Osteoblast (primary cell): ENCODE measurements at regions not wholly inside any gene's neighbourhood (a gene's known extent, or its start where the extent isn't known, plus 50 kb on each side); places are given as distances from the start of the nearest gene placed in this dataset.

Source experiments
- DNase-seq: peaks from one replicate; pipeline ENCODE4 v3.0.0; 2011; ENCODE audit warnings: low spot score, mixed read lengths; ENCODE audit not compliant: insufficient read length; ENCODE audit errors: missing footprints
- H2AFZ ChIP-seq: 2 replicates; pipeline ENCODE4 v1.6.0; 2011; ENCODE audit warnings: mild to moderate bottlenecking, low read length
- H3K27ac ChIP-seq: 2 replicates; pipeline ENCODE4 v1.5.1; 2011; ENCODE audit warnings: mild to moderate bottlenecking, low read depth, low read length, moderate library complexity
- H3K27me3 ChIP-seq: 2 replicates; pipeline ENCODE4 v1.6.0; 2012; ENCODE audit warnings: mild to moderate bottlenecking, control low read depth, inconsistent platforms, low read length, moderate library complexity; ENCODE audit not compliant: insufficient read depth
- H3K36me3 ChIP-seq: 2 replicates; pipeline ENCODE4 v1.5.1; 2011; ENCODE audit warnings: mild to moderate bottlenecking, low read length, control low read depth, moderate library complexity; ENCODE audit not compliant: insufficient read depth
- H3K4me1 ChIP-seq: 2 replicates; pipeline ENCODE4 v1.5.1; 2011; ENCODE audit warnings: mild to moderate bottlenecking, low read length, control low read depth, moderate library complexity; ENCODE audit not compliant: insufficient read depth
- H3K4me2 ChIP-seq: 2 replicates; pipeline ENCODE4 v1.6.0; 2011; ENCODE audit warnings: mild to moderate bottlenecking, low read length; ENCODE audit not compliant: insufficient read depth
- H3K4me3 ChIP-seq: fragments of 200-600 bp; sonication (generic); 3 replicates; pipeline ENCODE4 v1.5.1; 2012; ENCODE audit warnings: mild to moderate bottlenecking, low read length, inconsistent platforms; ENCODE audit not compliant: insufficient read depth
- H3K79me2 ChIP-seq: 2 replicates; pipeline ENCODE4 v1.6.0; 2012; ENCODE audit warnings: mild to moderate bottlenecking, low read length, control low read depth, inconsistent platforms; ENCODE audit not compliant: insufficient read depth
- H3K9me3 ChIP-seq: 2 replicates; pipeline ENCODE4 v1.5.1; 2011; ENCODE audit warnings: low read depth, low read length, control low read depth
- H4K20me1 ChIP-seq: 2 replicates; pipeline ENCODE4 v1.6.0; 2012; ENCODE audit warnings: mild to moderate bottlenecking, low read length, control low read depth; ENCODE audit not compliant: insufficient read depth
- TF ChIP-seq, protein P1 (sequence below): IDR thresholded peaks from 2 replicates; pipeline ENCODE4 v1.5.1; 2011; ENCODE audit warnings: mild to moderate bottlenecking, low read depth, low read length, moderate library complexity; ENCODE audit errors: extremely low read depth

DNA sequence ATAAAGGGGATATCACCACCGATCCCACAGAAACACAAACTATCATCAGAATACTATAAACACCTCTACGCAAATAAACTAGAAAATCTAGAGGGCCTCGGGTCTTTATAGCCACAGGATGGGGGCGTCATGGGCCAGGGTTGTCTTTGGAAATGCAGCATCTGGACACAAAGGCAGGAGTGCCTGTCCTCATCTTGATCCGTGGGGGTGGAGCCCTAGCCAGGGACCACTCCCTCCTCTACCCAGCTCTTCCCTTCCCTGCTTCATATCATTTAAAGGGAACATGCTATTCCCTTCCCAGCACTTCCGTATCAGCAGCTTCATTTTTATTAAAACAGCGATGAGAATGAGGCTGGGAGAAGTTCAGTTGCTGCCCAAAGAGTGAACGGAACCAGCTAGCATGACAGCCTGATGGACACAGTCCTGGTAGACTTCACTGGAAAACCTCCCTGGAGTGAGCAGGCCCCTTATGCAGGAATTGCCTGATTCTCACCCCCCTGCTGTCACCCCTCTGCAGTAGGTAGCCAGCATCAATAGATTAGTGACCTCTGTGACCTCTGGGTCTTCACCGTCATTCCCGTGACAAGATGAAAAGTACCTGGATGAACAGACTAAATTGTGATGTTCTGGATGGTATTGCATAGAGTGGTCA lies 251.4 kb upstream of the RGS6 start:
- Histone ChIP-seq H3K79me2 (peaks cover 35% of the 10 kb centered on the region), H3K4me2 (no peak overlapping the region)
- TF ChIP-seq, protein P1, sequence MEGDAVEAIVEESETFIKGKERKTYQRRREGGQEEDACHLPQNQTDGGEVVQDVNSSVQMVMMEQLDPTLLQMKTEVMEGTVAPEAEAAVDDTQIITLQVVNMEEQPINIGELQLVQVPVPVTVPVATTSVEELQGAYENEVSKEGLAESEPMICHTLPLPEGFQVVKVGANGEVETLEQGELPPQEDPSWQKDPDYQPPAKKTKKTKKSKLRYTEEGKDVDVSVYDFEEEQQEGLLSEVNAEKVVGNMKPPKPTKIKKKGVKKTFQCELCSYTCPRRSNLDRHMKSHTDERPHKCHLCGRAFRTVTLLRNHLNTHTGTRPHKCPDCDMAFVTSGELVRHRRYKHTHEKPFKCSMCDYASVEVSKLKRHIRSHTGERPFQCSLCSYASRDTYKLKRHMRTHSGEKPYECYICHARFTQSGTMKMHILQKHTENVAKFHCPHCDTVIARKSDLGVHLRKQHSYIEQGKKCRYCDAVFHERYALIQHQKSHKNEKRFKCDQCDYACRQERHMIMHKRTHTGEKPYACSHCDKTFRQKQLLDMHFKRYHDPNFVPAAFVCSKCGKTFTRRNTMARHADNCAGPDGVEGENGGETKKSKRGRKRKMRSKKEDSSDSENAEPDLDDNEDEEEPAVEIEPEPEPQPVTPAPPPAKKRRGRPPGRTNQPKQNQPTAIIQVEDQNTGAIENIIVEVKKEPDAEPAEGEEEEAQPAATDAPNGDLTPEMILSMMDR, result no peak

DNA sequence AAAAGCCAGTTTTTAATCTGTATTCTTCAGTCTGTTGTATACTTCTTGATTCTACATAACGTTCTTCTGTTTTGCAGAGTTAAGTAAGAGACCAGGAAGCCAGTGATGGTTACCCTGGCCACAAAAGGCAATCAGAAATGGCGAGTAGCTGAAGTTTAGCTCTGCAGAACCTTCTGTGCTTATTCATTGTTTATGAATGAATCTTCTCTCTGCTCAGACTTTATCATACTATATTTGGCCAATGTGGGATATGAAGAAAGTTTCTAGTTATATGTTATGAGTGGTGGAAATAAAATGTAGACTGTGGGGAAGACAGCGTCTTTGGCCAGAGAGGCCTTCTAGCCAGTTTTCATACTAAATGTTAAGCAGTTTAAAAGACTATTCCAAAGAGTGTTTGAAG lies 249.9 kb upstream of the RGS6 start:
- Histone ChIP-seq H2AFZ (no peak overlapping the region), H3K4me1 (peaks cover 37% of the 10 kb centered on the region), H3K36me3 (peaks cover 25% of the 10 kb centered on the region), H3K9me3 (no peaks in the 10 kb centered on the region), H3K4me3 (no peak overlapping the region), H3K4me2 (peak overlapping the region; percentile 1), H3K79me2 (peaks cover 38% of the 10 kb centered on the region), H4K20me1 (no peaks in the 10 kb centered on the region), H3K27me3 (no peaks in the 10 kb centered on the region), H3K27ac (peak overlapping the region; percentile 73)
- TF ChIP-seq, protein P1, result no peak
- DNase-seq, result peak; percentile 84

More for the DNA sequence above, 251.4 kb upstream of the RGS6 start:
- Histone ChIP-seq H3K36me3 (peaks cover 21% of the 10 kb centered on the region), H3K4me3 (no peak overlapping the region), H3K27me3 (no peaks in the 10 kb centered on the region), H3K27ac (peak overlapping the region; percentile 73), H3K4me1 (peaks cover 23% of the 10 kb centered on the region), H2AFZ (no peak overlapping the region), H4K20me1 (no peaks in the 10 kb centered on the region), H3K9me3 (no peaks in the 10 kb centered on the region)
- DNase-seq, result no peak

DNA sequence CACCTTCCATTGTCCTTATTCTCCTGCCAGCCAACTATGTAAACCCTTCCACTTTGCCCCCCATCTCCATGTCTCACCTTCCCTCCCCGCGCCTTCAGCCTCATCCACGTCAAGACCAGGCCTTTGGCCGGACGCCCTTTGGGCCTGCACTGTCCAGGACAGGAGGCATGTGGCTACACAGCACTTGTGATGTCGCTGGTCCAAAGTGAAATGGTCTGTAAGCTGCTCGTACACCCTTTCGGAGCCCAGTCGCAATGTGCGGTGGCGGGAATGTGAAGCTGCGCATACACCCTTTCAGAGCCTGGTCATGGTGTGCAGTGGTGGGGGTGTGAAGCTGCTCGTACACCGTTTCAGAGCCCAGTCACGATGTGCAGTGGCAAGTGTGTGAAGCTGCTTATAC lies 247.9 kb upstream of the RGS6 start:
- DNase-seq, result no peak
- Histone ChIP-seq H3K27ac (no peak overlapping the region), H3K27me3 (no peaks in the 10 kb centered on the region), H3K4me2 (no peak overlapping the region), H2AFZ (no peak overlapping the region), H3K4me3 (no peak overlapping the region), H3K4me1 (peaks cover 54% of the 10 kb centered on the region), H3K9me3 (no peaks in the 10 kb centered on the region), H4K20me1 (no peaks in the 10 kb centered on the region), H3K79me2 (peaks cover 39% of the 10 kb centered on the region), H3K36me3 (peaks cover 31% of the 10 kb centered on the region)
- TF ChIP-seq, protein P1, result no peak

DNA sequence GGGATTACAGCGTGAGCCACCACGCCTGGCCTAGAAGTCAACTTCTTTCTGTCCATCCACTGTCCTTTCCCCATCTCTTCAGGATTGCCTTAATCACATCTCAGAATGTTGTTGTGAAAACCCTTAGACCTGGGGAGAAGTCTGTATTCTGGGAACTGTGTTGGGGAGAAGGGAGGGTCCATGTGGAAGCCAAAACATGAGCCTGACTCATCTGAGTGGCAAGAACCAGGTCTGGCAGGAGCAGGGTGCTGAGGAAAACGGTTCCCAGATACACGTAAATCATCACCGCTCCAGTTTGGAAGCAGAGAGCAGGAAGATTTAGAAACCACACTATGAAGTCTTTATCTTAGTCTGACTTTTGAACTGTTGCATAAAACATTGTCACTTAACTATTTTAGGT lies 245.6 kb upstream of the RGS6 start:
- H3K79me2 ChIP-seq, result peaks cover 41% of the 10 kb centered on the region
- H3K27me3 ChIP-seq, result no peaks in the 10 kb centered on the region
- H3K4me2 ChIP-seq, result peak overlapping the region; percentile 6
- peak overlapping the region; percentile 79 for H3K27ac ChIP-seq
- H3K4me3 ChIP-seq, result no peak overlapping the region
- no peaks in the 10 kb centered on the region for H4K20me1 ChIP-seq
- TF ChIP-seq, protein P1, result no peak
- peak; percentile 88 for DNase-seq
- peaks cover 45% of the 10 kb centered on the region for H3K4me1 ChIP-seq
- peaks cover 53% of the 10 kb centered on the region for H3K36me3 ChIP-seq
- H3K9me3 ChIP-seq, result no peaks in the 10 kb centered on the region
- H2AFZ ChIP-seq, result no peak overlapping the region
